GM12874 (cell line): ENCODE measurements at regions not wholly inside any gene's neighbourhood (a gene's known extent, or its start where the extent isn't known, plus 50 kb on each side); places are given as distances from the start of the nearest gene placed in this dataset.

Experiments
- TF ChIP-seq, protein P1 (sequence below): IDR thresholded peaks from 2 replicates; pipeline ENCODE4 v1.5.1; 2011; ENCODE audit warnings: low read depth, mild to moderate bottlenecking, control low read depth, low read length, moderate library complexity; ENCODE audit not compliant: insufficient read depth

DNA sequence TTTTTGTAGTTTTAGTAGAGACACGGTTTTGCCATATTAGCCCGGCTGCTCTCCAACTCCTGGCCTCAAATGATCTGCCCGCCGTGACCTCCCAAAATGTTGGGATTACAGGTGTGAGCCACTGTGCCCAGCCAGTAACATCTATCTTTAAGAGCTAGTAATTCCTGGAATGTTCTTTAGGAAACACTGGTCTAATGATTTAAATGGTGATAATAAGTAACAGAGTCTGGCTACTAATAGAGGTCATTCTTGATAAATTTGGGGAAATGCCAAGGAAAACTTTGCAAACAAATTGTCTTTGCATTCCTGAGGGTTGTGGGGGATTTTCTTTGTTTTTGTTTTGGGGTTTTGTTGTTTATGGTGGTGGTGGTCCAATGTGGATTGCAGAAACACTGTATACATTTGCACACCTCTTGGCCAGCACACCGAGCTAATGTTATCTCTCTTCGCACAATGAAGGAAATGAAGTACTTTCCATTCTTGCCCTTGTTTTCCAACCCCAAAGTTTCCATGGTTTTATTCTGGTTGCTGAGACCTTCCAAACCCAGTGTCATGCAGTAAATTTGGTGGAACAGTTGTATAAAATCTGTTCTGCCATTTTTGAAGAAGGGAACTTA is 51.3 kb upstream of the WIPF3 start:
- TF ChIP-seq, protein P1, sequence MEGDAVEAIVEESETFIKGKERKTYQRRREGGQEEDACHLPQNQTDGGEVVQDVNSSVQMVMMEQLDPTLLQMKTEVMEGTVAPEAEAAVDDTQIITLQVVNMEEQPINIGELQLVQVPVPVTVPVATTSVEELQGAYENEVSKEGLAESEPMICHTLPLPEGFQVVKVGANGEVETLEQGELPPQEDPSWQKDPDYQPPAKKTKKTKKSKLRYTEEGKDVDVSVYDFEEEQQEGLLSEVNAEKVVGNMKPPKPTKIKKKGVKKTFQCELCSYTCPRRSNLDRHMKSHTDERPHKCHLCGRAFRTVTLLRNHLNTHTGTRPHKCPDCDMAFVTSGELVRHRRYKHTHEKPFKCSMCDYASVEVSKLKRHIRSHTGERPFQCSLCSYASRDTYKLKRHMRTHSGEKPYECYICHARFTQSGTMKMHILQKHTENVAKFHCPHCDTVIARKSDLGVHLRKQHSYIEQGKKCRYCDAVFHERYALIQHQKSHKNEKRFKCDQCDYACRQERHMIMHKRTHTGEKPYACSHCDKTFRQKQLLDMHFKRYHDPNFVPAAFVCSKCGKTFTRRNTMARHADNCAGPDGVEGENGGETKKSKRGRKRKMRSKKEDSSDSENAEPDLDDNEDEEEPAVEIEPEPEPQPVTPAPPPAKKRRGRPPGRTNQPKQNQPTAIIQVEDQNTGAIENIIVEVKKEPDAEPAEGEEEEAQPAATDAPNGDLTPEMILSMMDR, result no peak
